Left hindlimb (tissue), 1 donor: ENCODE measurements at regions not wholly inside any gene's neighbourhood (a gene's known extent, or its start where the extent isn't known, plus 50 kb on each side); places are given as distances from the start of the nearest gene placed in this dataset.

ENCODE experiments used
- DNase-seq: peaks from one replicate; pipeline ENCODE4 v3.0.0-alpha.2; 2018

DNA sequence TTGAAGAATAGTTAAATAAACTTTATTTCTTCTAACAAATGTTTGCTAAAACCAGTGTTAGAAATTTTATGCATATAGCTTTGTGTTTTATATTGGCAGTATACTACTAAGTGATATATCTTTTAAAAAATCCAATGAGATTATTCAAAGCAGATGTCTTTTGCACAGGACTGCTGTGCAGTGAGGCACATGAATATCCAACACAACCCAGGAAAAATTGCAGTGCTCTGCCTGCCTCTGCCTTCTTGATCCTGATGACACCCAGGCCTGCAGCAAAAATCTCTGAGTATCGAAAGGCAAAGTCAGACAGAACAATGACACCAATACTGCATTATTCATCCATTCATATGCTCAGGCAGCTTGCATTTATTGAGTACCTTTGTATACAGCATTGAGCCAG, 1076.5 kb upstream of the ARRDC3 start:
- no peak for DNase-seq

DNA sequence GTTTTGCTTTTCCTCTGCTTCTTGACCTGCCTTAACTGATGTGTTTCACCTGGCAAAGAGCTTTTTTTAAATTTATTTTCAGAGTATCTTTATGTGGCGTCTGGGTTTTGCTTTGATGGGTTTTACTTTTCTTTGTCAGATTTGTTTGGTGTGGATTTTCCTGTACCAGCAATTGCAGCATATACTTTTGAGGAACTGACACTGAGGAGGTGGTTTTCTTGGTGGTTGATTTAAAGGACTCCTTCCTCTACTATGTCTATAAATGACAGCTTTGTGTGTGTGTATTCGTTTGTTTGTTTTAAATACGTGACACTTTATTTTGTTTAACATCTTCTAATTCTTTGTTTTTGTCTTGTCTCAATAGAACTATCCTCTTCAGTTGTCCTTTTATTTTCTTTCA, 1071.9 kb upstream of the ARRDC3 start:
- no peak for DNase-seq

DNA sequence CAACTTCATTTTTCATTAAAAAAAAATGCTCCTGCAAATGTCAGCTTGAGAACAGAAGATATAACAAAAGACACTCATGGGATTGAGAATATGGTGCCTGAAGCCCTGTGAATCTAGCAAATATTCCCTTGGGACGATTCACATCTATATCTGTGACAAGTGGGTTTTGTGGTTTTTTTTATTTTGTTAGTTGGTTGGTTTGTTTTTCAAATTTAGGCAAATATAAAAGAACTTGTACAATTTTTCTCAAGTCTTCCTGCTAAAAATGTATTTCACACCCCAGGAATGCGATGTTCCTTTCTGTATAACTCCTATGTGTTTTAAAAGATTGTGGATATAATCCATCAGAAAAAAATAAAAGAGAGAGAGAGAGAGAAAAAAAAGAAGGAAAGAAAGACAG, 1061.8 kb upstream of the ARRDC3 start:
- DNase-seq: no peak

DNA sequence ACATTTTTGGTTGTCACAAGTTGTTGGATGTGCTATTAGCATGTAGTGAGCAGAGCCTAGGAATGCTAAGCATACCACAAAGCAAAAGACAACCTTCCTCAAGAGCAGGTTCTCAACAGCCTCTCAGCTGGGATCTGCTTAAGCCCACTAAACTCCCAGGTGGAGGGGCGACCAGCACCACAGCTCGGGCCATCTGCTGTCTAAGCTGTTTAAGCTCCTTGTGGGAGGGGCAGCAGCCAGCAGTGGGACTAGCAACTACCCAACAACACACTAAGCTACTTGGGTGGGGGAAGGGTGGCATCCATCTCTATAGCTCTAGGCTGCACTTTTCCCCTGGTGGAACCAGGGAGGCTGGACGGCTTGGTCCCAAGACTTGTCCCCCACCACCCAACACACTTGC, 1052.7 kb upstream of the ARRDC3 start:
- no peak for DNase-seq

DNA sequence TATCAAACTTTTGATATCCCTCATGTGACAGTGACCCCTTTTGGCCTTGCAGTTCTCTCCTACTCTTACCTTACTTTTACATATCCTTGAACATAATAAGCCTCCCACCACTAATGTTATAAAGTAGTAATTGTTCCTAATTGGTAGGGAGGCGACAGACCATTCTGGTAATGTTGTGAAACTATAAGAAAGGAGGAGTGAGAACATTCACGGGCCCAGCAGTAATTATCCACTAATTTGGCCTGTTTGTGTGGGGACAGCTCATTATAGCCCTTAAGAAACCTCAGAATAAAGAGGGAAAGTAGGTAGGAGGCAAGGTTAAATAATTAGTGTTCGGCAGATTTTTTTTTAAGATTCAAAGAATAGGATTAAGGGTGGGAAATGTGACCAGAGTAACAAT, 1046.5 kb upstream of the ARRDC3 start:
- no peak for DNase-seq

DNA sequence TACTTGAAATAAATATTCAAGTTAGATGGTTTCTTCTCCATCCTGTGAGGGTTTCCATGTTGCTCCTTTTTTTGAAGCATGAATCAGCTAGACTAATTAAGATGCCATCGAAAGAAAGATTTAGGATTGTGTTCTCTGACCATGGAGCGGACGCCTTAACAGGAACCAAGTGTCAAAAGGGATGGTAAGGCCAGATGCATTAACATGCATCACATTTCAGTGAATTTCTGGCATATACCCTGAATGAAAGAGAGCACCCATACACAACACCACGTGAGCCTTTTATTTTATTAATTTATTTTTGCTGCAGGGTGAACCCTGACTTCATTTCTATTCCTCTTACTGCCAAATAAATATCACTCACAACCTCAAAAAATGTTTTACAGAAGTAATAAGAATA, 1045.3 kb upstream of the ARRDC3 start:
- no peak for DNase-seq

DNA sequence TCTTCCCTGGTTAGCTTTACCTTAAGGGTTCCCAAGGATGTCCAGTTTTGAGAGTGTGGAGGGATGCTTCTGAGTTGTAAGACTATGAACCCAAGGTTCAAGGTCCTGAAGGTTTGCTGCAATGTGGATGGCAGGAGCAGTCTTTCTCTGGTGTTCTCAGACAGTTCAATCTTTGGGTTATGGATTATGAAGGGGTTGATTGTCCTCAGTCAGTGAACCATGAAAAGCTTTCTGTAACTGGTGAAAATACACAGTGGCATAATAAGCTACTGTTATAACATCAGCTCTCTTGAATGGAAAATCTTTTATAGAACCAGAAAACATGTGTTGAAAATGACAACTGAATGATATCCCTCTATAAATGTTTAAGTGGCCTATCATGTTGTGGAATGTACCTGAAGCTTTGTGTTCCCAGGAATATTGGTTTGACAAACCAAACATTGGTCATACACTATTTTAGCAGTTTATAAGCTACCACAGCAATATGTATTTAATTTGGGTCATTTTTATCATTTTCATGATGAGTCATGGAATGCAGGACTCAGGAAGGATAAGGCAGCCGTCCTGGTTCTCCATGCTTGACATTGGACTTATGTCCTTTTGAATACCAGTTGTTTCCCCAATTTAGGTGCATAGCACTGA, 1041.8 kb upstream of the ARRDC3 start:
- DNase-seq: no peak

DNA sequence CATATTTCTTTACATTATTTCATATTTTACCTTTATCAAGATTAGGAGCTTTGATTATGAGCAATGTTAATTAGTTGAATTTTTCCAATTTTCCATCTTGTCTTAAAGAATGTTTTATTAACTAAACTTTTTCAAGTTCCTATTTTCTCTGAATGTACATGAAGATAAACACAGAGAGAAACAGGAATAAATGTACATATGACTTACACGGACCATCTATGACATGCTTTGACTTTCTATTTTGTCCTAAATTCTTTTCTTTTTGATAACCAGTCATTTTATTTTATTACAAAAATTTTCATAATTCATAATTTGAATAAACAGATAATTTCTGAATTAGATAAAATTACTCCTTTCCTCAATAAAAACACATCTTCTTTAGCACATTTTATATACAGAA, 1038.8 kb upstream of the ARRDC3 start:
- no peak for DNase-seq

DNA sequence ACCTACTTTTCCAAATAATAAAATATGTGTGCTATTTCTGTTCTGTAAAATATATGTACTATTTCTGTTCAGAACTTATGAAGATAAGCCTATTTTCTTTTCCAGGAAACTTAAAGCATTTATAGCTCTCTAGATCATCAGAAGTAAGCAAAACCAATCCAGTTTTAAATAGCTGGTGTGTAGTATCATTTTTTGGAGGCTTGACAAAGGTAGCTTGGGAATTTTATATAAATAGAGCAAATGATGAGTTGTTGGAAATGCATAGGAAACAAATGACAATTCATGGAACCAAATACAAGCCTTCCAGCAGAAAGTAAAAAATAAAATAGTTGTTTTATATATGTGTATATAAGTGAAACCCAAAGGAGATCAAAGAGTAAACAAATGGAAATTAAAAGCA, 1038.1 kb upstream of the ARRDC3 start:
- DNase-seq: no peak

DNA sequence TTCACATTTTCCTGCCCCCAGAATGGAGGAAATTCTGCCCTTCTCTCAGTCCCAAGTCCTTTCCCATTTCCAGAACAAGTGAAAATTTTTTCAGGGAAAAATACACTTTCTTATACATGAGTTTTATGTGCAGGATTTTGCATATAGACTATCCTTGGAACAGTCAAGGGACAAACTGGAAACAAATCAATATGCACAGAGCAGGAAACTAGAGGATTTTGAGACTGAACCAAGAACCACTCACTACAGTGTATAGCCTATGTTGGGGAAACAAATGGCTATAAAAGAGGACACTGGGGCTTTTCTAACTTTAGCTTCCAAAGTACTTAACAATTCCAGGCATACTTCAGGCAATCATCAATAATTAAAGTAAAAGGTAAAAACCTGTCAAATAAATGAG, 1036.1 kb upstream of the ARRDC3 start:
- no peak for DNase-seq

DNA sequence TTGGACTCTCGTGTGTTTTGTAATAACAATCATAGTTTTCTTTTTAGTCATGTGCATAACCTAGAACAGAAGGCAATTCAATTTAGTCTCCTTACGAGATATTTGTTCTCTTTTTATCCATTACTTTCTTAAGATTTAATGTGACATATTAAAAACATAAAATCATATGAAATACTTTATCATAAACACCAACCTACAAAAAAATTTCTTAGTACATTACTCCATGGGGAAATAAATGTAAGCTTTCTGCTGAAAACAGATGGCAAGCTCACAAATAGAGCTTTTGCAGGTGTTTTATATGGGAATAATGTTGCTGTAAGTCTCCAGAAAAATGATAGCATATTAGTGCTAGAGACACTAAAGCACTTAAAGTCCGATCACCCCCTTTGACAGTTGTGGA, 1035.2 kb upstream of the ARRDC3 start:
- DNase-seq: no peak

DNA sequence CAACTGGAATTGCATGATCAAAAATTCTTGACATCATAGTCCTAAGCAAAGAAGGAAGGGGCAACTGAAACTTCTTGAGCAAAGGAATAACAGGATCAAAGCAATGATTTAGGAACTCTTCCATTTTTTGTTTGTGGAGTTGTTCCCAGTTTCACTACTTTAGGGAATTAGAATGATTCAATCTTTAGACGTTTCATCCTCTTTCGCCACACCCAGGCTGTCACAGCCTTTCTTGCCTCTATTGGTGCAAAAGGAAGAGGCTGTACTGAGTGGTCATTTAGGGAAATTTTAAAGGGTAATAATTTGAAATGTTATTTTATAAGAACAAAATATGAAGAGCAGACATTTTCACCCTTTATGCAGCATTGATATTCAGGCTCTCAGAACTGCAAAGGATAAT, 1026.0 kb upstream of the ARRDC3 start:
- DNase-seq: no peak

DNA sequence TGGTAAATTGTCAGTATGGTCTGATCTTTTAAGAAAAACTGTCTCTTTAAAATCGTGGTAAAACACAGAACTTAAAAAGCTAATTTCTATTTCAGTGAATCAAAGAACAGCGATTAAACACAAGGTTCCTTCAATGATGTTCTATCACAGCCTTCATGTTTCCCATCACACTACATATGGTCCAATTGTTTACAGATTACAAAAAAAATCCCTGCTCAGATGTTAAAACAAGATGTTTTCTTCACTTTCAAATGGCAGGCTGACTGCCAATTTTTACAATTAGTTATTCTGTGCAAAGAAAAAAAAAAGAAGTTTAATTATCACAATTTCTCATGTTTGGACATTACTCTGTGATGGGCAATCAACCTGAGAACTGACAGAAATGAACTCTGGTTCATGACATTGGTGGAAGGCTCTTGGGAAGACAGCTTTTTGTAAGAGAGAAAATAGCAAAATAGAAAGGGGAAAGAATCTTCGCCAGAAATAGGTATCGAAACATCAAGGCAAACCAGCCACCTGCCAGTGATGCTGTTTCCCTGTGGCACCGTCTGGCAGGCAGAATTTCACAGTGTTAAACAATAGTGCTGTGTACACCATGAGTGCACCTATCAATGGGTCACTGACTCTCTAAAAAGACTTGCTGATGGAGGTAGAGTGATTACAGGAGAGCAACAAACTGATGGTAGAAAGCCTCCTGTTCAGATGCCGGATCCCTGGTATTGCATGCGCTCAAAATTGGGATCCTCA, 1020.0 kb upstream of the ARRDC3 start:
- no peak for DNase-seq

DNA sequence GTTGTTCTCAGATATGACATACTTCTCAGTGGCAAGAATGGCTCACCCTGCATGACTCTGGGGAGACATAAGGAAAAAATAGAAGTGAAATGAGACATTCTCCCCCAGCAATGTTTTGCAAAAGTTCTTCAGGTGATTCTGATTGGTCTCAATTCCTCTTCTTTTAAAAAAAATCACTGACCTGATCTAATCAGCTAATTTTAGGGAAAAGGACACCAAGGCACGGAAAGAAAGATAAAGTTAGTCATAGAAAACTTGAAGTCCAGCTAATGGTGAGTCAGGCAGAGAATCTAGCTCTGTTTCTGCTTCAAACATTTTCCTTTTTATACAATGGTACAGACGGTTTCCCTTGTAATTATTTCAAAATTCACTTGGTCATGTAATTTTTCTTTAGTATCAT, 1018.9 kb upstream of the ARRDC3 start:
- no peak for DNase-seq

DNA sequence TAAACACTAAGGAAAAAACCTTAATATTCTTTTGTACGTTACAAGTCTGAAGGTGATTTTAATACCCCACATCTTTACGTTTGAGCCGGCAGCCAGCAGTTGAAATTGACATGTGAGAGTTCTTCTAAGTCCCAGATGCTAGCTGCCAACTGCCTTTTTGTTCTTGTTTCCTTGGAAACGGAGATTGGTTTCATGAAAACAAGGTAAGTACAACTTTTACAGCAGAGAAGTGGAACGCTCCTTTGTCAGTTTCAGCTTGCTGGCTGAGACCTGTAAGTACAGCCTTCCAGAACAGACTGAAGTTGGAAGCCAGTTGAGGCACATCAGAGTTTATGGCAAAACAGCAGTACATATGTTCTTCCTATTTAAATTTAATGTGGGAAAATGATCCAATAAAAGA, 1018.4 kb upstream of the ARRDC3 start:
- DNase-seq: peak; percentile 24

DNA sequence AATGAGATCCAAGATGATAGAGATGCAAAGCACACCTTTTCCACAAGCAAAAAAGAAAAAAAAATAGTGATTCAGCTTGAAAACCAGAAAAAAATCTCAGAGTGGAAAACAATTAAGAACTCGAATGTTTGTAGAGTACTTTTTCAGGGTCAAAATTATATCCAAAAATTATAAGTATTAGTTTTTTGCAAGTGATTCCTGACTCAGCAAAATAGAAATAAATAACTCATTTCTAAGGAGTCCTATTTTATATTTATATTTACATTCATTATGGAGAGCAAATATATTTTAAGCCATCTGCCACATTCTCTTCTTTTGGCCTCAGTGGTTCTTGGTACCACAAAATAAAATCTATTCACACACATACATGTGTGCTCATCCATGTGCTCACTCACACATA, 1011.8 kb upstream of the ARRDC3 start:
- DNase-seq: no peak

DNA sequence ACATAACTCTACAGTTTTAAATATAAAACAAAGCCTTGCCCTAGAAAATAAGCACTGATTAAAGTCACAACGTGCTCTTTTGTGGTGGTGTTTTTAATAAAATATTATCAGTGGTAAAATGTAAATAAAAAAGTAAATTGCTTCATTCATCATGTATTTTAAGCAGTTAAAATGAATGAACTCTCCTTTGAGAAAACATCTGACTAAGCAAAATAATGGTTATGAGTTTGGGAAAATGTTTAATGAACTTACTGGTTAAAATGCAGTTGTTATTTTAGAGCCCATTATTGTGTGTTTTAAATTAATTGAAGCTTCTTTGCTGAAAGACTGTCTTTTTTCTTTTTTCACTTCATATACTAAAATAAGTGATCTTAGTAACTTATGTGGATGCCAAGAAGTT, 1007.5 kb upstream of the ARRDC3 start:
- DNase-seq: no peak

DNA sequence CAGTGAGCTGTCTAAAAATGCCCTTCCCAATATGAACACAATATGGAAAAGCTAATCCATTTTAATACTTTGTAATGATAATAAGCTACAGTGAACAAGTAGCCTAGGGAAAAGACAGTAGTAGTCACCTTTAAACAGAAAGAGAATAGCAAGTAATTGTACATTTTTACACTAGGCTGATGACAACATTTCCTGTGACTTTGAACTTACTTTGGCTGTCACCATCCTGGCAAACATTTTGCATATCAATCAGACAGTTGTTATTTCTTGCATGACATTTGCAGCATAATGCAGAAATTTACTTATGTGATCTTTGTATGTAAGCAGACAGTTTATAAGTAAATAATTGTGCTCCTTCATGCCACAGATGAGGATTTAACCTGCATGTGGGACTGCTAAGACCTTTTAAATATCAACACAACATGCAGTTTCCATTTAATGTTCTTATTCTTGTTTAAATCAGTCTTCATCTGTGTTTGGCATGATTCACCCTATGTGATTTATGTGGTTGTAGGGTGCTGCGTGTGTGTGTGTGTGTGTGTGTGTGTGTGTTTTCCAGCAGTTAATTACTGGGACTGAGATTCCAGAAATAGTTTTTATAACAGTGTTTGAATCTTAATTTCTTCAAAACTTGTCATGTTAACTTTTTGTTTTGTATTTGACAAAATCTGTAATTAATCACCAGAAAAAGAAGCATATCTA, 997.1 kb upstream of the ARRDC3 start:
- DNase-seq: no peak

DNA sequence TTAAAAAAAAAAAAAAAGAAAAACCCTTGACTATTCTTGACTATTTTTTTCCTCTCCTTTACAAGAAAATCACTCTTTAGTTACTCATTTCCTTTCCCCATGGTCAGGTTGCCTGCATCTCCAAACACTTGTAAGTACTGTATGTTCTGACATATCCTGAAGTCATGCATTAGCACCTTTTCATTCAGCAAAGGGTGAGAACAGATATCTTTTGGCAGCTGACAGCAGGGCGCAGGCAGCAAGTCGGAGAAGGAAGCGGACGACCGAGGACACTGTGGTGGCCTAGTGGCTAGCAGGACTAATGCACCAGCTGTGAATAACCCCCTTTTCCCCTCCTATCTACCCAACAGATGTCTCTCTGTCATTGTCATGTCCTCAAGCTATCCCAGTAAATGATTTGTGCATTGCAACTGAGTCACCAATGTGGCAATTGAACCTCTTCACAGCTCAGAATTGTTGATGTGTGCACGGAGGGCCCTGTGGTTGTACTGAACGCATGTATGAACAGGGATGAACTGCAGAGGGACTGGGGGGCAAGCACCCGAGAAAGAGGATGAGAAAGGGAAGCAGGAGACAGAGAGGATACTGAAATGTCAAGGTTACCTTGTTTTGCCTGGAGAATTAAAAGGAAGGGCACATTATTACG, 996.0 kb upstream of the ARRDC3 start:
- DNase-seq: no peak

DNA sequence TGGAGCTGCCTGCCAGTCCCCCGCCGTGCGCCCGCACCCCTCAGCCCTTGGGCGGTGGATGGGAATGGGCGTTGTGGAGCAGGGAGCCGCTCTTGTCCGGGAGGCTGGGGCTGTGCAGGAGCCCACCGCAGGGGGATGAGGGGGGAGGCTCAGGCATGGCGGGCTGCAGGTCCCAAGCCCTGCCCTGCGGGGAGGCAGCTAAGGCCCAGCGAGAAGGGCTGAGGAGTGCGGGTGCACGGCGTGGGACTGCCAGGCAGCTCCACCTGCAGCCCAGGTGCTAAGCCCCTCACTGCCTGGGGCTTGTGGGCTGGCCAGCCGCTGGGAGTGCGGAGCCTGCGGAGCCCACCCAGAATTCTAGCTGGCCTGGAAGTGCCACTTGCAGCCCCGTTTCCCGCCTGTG, 991.7 kb upstream of the ARRDC3 start:
- no peak for DNase-seq

DNA sequence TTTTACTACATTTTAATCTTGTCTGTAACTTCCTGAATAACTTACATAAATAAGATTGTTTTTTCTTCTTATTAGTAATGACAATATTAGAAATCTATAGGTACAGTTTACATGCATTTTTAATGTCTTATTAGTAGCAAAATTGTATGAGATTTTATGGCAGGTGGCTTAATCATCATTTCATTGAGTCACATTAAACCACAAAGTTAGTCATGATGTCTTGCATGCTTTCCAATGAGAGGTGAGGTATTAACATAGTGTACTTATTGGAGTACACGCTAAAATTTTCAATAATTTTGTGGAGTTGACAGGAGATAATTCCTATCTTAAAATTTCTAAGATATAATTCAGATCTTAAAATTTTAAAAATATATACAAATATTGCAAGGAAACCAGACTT, 989.6 kb upstream of the ARRDC3 start:
- no peak for DNase-seq

DNA sequence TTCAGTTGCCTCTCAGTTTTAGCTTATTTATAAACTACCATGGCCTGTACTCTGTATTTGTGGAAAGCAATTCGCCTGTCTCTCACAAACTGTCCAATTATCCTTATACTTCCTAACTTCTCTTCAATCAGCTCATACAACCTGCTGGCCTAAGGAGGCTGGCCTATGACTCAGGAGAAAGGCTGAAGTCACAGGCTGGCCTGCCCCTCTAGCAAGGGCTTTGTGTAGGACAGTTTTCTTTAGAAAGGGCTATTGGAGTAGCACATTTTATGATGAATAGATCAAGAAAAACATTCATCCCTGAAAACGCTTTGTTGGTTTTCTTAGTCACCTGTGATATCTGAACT, 988.7 kb upstream of the ARRDC3 start:
- DNase-seq: no peak

DNA sequence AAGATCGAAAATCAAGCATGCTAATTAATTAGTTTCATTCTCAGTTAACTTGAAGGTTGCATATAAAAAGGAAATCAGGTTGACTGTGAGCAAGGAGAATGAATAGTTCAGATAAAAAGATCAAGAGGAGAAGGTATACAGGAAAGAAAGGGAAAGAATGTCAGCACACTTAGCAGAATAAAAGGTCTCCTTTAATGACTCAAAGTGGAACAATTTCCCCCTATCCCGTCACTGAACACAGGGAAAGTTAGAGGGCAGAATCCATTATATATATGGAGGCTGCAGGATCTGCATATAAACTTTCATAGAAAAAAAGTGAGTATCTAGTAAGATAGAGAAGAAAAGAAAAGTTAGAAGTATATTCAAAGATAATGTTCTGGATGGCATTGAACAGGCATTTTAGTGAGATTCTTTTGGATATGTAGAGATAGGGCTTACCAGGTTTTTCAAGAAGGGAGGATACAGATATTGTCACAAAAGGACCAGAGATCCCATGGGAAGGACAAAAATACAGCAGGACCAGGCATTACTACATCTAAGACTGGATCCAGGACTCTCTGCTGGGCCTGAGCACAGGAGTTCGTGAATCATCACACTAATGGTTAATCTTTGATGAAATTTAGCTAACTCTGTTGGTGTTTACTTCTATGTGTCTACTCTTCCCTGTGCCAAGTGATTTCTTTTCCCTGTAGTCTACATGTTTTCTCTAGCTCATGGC, 988.2 kb upstream of the ARRDC3 start:
- no peak for DNase-seq
